ENCODE measurements at regions not wholly inside any gene's neighbourhood (a gene's known extent, or its start where the extent isn't known, plus 50 kb on each side); places are given as distances from the start of the nearest gene placed in this dataset.

- no peaks in the 10 kb centered on the region for H3K9me3 ChIP-seq (replicated peaks; ENCODE audit: control insufficient read depth, insufficient read depth, low read depth, low read length)
- ChIA-PET POLR2A (no interaction called here), CTCF (ENCODE audit: low intra/inter-chr PET ratio) (no interaction called here)
- in situ Hi-C loops (cut with MboI) (no loop called here), intact Hi-C loops (cut with micrococcal nuclease) (no loop called here)
- H3K4me2 ChIP-seq (ENCODE audit: insufficient read depth, low read length): no peak overlapping the region
- FAIRE-seq (no peak), ATAC-seq (no peak), DNase-seq (ENCODE audit: extremely low read depth in 1 of 4, low spot score in 3 of 4) (no peak)
- no peaks in the 10 kb centered on the region for H3K79me2 ChIP-seq (ENCODE audit: control insufficient read depth, insufficient read depth, low read length)
- H3K27ac ChIP-seq (ENCODE audit: extremely low read depth, low read depth, low read length): no peak overlapping the region
- BruUV-seq (replicated peaks): no TSS peak
- H3K36me3 ChIP-seq (ENCODE audit: control insufficient read depth, insufficient read depth, low read length): no peaks in the 10 kb centered on the region
- H2AFZ ChIP-seq (ENCODE audit: low read depth, low read length): no peak overlapping the region
- no peak overlapping the region for H3K4me3 ChIP-seq
- H3K27me3 ChIP-seq (ENCODE audit: control insufficient read depth in 2 of 2, insufficient read depth in 2 of 2, low read length in 2 of 2): no peaks in the 10 kb centered on the region
- no peaks in the 10 kb centered on the region for H3K4me1 ChIP-seq (replicated peaks in 1 of 2; ENCODE audit: control insufficient read depth in 2 of 2, insufficient read depth in 2 of 2, low read length in 2 of 2)
- WGBS (ENCODE audit: insufficient coverage, low coverage, missing lambda C conversion rate): 0% methylated on average over 3 of the region's 3 CpGs
- H3K9me1 ChIP-seq (ENCODE audit: control insufficient read depth, insufficient read depth, low read length): no peaks in the 10 kb centered on the region
- H3K9ac ChIP-seq (ENCODE audit: insufficient read depth in 1 of 2, low read depth in 2 of 2, low read length in 2 of 2): no peak overlapping the region
- no peaks in the 10 kb centered on the region for H4K20me1 ChIP-seq (replicated peaks; ENCODE audit: control insufficient read depth, insufficient read depth, low read length)
- TF ChIP-seq ZBTB49 (CRISPR knock-in tag; IDR thresholded peaks at IDR 0.05; ENCODE audit: borderline replicate concordance) (no peak), POLR3A (IDR thresholded peaks at IDR 0.05; ENCODE audit: borderline replicate concordance, extremely low read depth, insufficient read depth, insufficient read length) (no peak), NBN (IDR thresholded peaks at IDR 0.05; ENCODE audit: low read depth) (no peak), FIP1L1 (IDR thresholded peaks at IDR 0.05; ENCODE audit: low read depth, low read length, poor library complexity, severe bottlenecking) (no peak), DDX20 (tag; IDR thresholded peaks at IDR 0.05; ENCODE audit: low read depth) (no peak), HMG20B (CRISPR knock-in tag; IDR thresholded peaks at IDR 0.05) (no peak), ZNF197 (CRISPR knock-in tag; IDR thresholded peaks at IDR 0.05; ENCODE audit: low read depth) (no peak), SMAD2 (IDR thresholded peaks at IDR 0.05; ENCODE audit: low read depth, low read length) (no peak)
- TF ChIP-seq, protein P1, sequence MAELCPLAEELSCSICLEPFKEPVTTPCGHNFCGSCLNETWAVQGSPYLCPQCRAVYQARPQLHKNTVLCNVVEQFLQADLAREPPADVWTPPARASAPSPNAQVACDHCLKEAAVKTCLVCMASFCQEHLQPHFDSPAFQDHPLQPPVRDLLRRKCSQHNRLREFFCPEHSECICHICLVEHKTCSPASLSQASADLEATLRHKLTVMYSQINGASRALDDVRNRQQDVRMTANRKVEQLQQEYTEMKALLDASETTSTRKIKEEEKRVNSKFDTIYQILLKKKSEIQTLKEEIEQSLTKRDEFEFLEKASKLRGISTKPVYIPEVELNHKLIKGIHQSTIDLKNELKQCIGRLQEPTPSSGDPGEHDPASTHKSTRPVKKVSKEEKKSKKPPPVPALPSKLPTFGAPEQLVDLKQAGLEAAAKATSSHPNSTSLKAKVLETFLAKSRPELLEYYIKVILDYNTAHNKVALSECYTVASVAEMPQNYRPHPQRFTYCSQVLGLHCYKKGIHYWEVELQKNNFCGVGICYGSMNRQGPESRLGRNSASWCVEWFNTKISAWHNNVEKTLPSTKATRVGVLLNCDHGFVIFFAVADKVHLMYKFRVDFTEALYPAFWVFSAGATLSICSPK (IDR thresholded peaks at IDR 0.05; ENCODE audit: borderline replicate concordance): no peak
Observed at GRCh38 chr1:218809061-218809460, 364.6 kb upstream of the LYPLAL1 start.
